H1 (cell line): ENCODE measurements at regions not wholly inside any gene's neighbourhood (a gene's known extent, or its start where the extent isn't known, plus 50 kb on each side); places are given as distances from the start of the nearest gene placed in this dataset.

Experiments
- CEBPB ChIP-seq: IDR thresholded peaks from 2 replicates; pipeline ENCODE4 v1.6.1; 2012; ENCODE audit warnings: low read depth, low read length
- HDAC6 ChIP-seq: IDR thresholded peaks from one replicate; pipeline ENCODE4 v1.7.1; 2012; ENCODE audit warnings: low read depth, mild to moderate bottlenecking, inconsistent platforms, low read length, moderate library complexity
- KDM5A ChIP-seq: fragments of 200-600 bp; IDR thresholded peaks from 2 replicates; pipeline ENCODE4 v1.7.1; 2012; ENCODE audit warnings: mild to moderate bottlenecking, low read length, inconsistent platforms, mixed read lengths
- POLR2A ChIP-seq, 2 experiments: IDR thresholded peaks; 1 replicate in 1 of 2; 2 replicates in 1 of 2; pipeline ENCODE4 v1.6.1; 2011; ENCODE audit warnings: low read depth in 2 of 2, low read length in 2 of 2, mild to moderate bottlenecking in 2 of 2; ENCODE audit errors: control extremely low read depth in 1 of 2
- RFX5 ChIP-seq: IDR thresholded peaks from 2 replicates; pipeline ENCODE4 v1.6.1; 2011; ENCODE audit warnings: low read depth, low read length, improper control_type of control experiment, borderline replicate concordance
- SIX5 ChIP-seq: IDR thresholded peaks from 2 replicates; pipeline ENCODE4 v1.6.1; 2011; ENCODE audit warnings: mild to moderate bottlenecking, low read depth, low read length

DNA sequence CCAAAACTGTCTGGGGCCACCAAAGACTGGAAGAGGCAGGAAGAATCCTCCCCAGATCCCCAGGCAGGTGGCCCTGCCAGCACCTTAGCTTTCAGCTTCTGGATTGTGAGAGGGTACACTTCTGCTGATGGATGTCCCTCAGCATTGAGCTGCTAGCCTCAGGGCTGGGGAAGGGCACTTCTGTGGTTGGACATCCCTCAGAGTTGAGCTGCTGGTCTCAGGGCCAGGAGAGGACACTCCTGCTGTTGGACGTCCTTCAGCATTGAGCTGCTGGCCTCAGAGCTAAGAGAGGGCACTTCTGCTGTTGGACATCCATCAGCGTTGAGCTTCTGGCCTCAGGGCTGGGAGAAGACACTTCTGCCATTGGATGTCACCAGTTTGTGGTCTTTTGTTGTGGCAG lies 83.8 kb upstream of the FCN1 start (continued):
- TF ChIP-seq HDAC6 (no peak), KDM5A (no peak), RFX5 (no peak), CEBPB (no peak), POLR2A (IDR thresholded peaks at IDR 0.05; ENCODE audit: control extremely low read depth in 1 of 2, low read depth in 2 of 2, low read length in 2 of 2) (no peak), SIX5 (no peak)
